OCI-M1 (cell line): ENCODE measurements at regions not wholly inside any gene's neighbourhood (a gene's known extent, or its start where the extent isn't known, plus 50 kb on each side); places are given as distances from the start of the nearest gene placed in this dataset.
"Not testable (repeated sequence)": the region's sequence is repeated elsewhere in the genome, so short reads cannot be mapped to it uniquely, and the experiment has no call there.

ENCODE experiments used
- DNase-seq: peaks from one replicate; lab custom pipeline; 2025; lab: John Stamatoyannopoulos, UW

GRCh38 chr2:54065411-54065810 lies 50.0 kb upstream of the ACYP2 start:
- DNase-seq: no peak

DNA sequence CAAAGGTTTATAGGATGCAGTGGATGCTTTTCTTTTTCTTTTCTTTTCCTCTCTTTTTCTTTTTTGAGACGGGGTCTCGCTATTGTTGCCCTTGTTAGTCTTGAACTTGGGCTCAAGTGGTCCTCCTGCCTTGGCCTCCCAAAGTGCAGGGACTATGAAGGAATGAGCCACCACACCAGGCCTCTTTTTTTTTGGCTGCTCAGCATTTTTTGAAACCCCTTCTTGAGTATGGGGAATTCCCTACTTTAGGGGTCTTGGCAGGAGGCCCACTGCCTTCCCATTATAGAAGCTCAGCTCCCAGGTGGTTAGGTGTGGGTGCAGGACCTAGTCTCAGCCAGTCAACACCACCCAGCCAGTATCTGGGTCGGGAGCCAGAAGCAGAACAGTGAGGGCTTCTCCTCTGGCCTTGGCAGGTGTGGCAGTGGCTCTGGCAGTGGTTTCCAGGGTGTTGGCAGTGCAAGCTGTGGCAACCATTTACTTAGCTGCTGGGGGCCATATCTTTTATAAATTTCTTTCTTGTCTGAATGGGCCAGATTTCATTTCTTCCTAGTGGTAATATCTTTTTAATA lies 51.4 kb upstream of the ACYP2 start:
- no peak for DNase-seq

GRCh38 chr2:54062401-54062800 lies 53.0 kb upstream of the ACYP2 start:
- DNase-seq: no peak

DNA sequence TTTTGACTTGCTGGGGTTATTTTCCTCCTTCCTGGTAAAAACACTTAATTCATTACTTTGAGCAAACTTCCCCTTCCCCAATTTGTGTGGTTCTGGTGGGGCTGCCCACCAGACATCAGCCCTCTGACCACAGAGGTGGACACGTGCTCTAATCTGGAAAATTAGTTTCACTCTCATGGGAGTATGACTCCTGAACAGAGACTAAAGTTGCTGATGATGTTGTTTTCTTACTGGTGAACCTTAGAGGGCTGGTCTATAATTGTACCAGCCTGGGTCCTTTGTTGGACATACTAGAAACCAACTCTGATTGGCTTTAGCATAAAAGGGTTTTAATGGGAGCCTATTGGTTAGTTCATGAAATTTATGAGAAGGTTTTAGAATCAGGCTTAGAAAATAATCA lies 54.1 kb upstream of the ACYP2 start:
- DNase-seq: peak; percentile 62

DNA sequence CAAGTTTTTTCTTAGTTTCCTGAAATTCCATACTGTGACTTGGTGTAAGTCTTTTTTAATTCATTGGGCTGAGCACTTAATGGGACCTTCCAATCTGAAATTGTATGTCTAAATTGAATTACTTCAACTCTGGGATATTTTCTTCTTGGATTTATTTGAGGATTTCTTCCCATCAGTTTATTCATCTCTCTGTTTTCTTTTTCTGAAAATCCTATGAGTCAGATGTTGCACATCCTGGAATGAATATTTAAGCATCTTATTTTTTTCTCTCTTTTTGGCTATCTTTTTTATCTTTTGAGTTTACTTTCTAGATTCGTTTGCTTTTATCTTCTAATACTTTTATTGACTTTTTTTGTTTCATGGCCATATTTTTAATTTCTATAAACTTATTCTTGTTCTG lies 55.4 kb upstream of the ACYP2 start:
- DNase-seq: no peak

DNA sequence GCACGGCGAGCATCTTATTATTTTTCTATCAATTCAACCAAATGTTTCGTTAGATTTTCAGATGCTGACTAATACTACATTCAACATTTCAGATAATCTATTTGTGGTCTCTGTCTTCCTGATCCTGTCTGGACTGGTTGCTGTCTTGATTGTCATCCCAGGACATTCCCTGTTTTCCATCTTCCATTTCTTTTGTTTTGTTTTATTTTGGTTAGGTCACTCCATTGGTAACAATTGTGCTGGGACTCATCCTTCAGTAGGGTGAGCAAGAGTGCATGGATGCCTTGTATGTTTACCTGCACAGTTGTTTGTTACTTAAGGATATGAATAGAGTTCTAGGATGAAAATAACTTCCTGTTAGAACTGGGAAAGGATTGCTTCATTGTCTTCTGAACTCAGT lies 55.9 kb upstream of the ACYP2 start:
- DNase-seq: no peak

DNA sequence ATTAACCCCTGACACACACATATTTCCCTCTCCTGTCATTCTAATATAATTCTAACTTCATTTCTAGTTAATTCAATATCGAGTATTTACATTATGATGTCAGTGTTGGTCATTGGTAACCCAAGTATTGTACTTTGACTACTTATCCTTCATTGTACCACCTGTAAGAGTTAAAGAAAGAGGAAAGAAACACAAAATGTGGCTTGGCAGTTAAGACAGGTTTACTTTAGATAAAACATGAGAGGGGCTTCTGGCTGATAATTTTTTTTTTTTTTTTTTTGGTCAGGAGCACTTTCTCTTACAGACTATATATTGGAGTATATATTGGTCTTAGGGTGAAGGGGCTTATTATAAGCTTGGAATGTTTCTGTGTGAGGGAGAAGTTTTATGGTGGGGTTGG lies 57.0 kb upstream of the ACYP2 start:
- peak; percentile 30 for DNase-seq

GRCh38 chr2:54054774-54055173 lies 60.6 kb upstream of the ACYP2 start:
- no peak for DNase-seq

GRCh38 chr2:54054271-54054670 lies 61.1 kb upstream of the ACYP2 start:
- DNase-seq: no peak

GRCh38 chr2:54053830-54054229 lies 61.6 kb upstream of the ACYP2 start:
- no peak for DNase-seq

DNA sequence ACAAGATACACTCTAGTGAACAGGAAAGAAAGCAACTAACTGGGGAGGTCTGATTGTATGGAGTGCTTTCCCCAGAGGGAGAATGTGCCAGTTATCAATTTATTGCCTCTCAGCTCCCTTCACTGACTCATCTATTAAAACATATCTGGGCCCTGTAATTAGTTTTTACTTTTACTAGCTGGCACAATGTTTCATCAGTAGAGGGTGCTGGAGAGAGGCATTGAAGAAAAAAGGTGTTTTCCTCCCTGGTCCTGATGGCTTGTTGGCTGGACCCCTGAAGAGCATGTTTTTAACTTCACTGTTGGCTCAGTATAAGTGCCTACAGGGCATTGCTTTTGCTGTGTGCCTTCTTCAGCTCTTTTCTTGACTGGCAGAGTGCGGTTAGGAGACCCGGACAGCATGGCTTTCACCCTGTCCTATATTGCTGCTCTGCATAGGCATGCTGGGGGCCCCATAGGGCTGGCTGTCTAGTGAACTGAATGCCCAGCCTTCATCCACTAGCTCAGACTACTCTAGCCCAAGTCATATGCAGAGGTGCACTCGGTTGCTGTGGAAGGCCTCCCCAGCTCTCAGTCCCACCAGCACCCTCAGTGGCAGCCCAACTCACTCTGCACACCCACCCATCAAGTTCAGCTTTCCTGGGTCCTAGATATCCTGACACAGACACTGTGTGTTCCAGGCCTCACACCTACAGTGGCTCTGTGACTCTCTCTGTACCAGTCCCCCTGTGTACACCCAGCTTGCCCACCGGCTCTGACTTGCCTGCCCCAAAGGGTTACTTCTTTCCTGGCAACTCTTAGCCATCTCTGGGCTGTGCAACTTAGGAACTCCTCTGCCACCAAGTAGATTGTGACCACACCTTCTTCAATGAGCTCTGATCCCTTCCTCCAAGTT lies 62.3 kb upstream of the ACYP2 start:
- peak; percentile 26 for DNase-seq

DNA sequence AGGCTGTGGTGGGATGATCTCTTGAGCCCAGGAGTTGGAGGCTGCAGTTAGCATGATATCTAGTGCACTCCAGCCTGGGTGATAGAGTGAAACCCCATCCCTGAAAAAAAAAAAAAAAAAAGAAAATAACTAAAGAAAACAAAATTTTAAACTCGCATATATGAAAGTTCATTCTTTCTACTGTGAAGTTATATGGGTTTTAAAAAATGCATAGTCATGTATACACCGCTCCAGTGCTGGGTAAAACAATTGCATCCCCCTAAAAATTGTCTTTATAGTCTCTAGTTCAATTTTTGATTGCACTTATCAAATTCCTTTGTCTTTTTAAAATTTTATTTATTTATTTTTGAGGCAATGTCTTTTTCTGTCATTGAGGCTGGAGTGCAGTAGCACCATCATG lies 65.0 kb upstream of the ACYP2 start:
- DNase-seq: no peak

- no peak for DNase-seq
These were observed 66.0 kb upstream of the ACYP2 start for GRCh38 chr2:54049365-54049764.

- not testable (repeated sequence) for DNase-seq
These were observed 66.5 kb upstream of the ACYP2 start for GRCh38 chr2:54048896-54049295.

DNA sequence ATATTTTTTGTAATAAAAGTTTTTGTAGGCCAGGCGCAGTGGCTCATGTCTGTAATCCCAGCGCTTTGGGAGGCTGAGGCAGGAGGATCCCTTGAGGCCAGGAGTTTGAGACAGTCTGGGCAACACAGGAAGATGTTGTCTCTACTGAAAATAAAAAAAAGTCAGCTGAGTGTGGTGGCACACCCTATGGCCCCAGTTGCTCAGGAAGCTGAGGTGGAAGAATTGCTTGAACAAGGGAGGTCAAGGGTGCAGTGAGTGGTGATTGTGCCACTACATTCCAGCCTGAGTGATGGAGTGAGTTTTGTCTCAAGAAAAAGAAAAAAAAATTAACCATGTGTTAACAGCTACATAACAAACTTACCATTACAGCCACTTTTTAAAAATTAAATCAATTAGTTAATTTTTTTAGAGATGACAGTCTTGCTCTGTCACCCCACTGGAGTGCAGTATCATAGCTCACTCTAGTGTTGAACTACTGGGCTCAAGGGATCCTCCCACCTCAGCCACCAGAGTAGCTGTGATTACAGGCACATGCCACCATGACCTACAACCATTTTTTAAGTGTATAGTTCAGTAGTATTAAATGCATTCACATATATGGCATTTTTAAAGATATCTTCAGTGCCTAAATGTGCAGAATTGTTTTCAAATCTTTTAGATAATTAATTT lies 67.2 kb upstream of the ACYP2 start:
- peak; percentile 46 for DNase-seq

- no peak for DNase-seq
These were observed 67.8 kb upstream of the ACYP2 start for GRCh38 chr2:54047658-54048057.

GRCh38 chr2:54047091-54047490 lies 68.3 kb upstream of the ACYP2 start:
- no peak for DNase-seq

DNA sequence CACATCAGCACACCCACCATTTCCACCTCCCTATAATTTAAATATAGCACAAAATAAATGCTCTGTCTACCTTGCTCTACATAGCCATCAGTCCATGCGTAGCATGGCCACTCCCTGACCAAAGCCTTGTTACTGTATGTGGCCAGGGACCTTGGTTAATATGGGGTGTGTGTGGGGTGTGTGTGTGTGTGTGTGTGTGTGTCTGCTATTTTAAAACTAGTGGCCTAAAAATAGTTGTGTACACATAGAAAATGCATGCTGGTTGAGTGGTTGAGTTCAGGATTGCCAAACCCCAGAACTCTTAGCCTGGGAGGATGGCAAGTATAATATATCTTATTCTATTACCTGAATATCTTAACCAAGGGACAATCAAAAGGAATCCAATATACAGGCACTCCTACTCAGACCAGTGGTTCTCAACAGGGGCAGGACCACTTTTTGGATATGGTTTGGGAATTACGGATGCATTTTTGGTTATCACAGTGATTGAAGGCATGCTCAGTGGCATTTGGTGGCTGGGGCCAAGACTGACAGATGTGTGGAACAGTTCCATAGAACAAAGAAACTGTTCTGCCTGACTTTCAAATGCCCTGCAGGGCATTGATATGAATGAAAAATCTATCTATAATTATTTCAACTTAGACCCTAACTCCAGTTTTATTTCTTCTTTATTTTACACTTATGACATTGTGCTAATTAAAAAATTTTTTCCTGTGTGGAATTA lies 72.3 kb upstream of the PSME4 start:
- DNase-seq: no peak

DNA sequence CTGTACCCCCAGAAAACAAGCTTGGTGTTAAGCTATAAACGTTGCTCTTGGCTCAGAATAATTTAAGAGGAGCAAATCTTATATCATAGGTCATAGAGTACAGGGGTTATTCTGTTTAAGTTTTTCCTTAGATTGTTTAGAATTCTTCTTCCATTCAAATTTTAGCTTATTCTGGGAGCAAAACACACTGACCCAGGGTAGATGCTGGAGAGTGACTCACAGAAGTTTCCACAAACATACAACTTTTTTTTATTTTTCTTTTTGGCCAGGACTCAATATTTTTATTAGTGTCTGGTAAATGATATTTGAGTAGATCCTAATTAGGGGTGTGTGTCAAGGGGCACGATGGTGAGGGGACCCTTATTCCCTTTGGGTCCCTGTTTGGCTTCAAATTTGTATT lies 71.5 kb upstream of the PSME4 start:
- no peak for DNase-seq

DNA sequence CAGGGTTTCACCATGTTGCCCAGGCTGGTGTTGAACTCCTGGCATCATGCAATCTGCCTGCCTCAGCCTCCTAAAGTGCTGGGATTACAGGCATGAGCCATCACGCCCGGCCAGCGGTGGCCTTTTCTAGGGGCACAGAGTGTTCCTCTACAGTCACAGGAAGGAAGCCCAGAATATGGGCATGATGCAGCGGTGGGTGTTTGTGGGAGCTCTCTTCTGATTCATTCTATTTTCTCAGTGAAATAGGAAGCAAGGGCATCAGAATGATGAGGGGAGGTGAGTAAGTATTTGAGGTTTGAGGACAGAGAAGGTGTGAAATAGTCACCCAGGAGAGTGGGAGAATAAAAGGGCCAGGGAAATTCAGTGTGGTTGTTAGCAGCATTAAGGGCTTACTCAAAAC lies 70.3 kb upstream of the PSME4 start:
- DNase-seq: no peak

DNA sequence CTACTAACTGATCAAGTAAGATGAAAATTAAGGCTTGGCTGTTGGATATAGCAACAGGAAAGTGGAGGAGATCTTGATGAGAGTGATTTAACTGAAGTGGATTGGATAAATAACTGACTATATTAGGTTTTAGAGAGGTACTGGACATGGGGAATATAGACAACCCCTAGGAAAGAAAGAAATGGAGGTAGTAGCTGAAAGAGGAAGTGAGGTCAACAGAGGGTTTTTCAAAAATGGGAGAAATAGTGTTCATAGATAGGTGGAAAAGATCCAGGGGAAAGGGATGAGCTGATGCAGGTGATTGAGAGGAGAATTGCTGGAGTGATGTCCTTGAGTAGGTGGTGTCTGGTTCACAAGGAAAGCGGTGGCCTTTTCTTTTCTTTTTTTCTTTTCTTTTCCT lies 69.9 kb upstream of the PSME4 start:
- DNase-seq: peak; percentile 6

GRCh38 chr2:54040250-54040649 lies 69.5 kb upstream of the PSME4 start:
- DNase-seq: no peak

DNA sequence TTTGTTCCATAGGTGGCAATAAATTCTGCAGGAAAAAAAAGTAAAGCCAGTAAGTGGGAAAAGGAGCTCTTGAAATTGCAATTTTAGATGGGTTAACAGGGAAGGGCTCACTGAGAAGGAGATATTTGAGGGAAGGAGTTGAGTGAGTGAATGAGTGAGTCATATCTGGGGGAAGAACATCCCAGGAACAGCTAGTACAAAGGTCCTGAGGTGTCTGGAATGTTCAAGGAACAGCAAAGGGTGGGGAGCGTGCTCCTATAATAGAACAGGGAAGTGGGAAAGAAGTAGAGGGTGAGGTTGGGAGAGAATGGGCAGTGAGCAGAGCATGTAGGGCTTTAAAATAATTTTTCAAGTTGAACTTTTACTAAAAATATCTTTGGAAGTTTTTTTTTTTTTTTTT lies 68.0 kb upstream of the PSME4 start:
- DNase-seq: no peak
